Stomach (tissue), 4 donors: ENCODE measurements at regions not wholly inside any gene's neighbourhood (a gene's known extent, or its start where the extent isn't known, plus 50 kb on each side); places are given as distances from the start of the nearest gene placed in this dataset.

Experiments used
- CTCF ChIP-seq, 7 experiments: fragments of 450-650 bp in 4 of 7; fragments of 200-600 bp in 3 of 7; sonication (generic) in 3 of 7; IDR thresholded peaks; one replicate each; pipeline ENCODE4 v1.5.1; 2016 to 2019; ENCODE audit warnings: antibody characterized with exemption in 7 of 7, control low read depth in 2 of 7, mild to moderate bottlenecking in 1 of 7
- POLR2A ChIP-seq, 4 donors: fragments of 450-650 bp; IDR thresholded peaks; one replicate each; pipeline ENCODE4 v1.6.1; 2016; ENCODE audit warnings: antibody characterized with exemption in 4 of 4, control low read depth in 2 of 4, mild to moderate bottlenecking in 1 of 4, moderate library complexity in 1 of 4
- POLR2AphosphoS5 ChIP-seq, 3 donors: sonication (generic); formaldehyde crosslinking; IDR thresholded peaks; one replicate each; pipeline ENCODE4 v1.6.1; 2016; ENCODE audit warnings: antibody characterized with exemption in 3 of 3

- TF ChIP-seq POLR2A (IDR thresholded peaks at IDR 0.05) (no peak), CTCF (IDR thresholded peaks at IDR 0.05) (no peak), POLR2AphosphoS5 (IDR thresholded peaks at IDR 0.05) (no peak)
Observed at GRCh38 chr5:135262364-135262763, 136.7 kb downstream of the MACROH2A1 start.
